AG08396 (cell line): ENCODE measurements at regions not wholly inside any gene's neighbourhood (a gene's known extent, or its start where the extent isn't known, plus 50 kb on each side); places are given as distances from the start of the nearest gene placed in this dataset.

Source experiments
- DNase-seq: peaks from one replicate; pipeline ENCODE4 v3.0.0; 2012; ENCODE audit warnings: low spot score, mixed read lengths

GRCh38 chr21:32184065-32184464, 94.8 kb downstream of the MIS18A start:
- no peak for DNase-seq

GRCh38 chr21:32183396-32183795, 95.5 kb downstream of the MIS18A start:
- no peak for DNase-seq

GRCh38 chr21:32182449-32182848, 96.4 kb downstream of the MIS18A start:
- no peak for DNase-seq

GRCh38 chr21:32181457-32181856, 97.4 kb downstream of the MIS18A start:
- DNase-seq: no peak

- no peak for DNase-seq
Measured at GRCh38 chr21:32174819-32175218, 104.0 kb downstream of the MIS18A start.

- no peak for DNase-seq
Measured at GRCh38 chr21:32173121-32173724, 105.6 kb downstream of the MIS18A start.

GRCh38 chr21:32172106-32172505, 106.7 kb downstream of the MIS18A start:
- no peak for DNase-seq

- no peak for DNase-seq
Measured at GRCh38 chr21:32167513-32167912, 111.3 kb downstream of the MIS18A start.

- DNase-seq: no peak
Measured at GRCh38 chr21:32163386-32163785, 115.5 kb downstream of the MIS18A start.

GRCh38 chr21:32162727-32163320, 116.0 kb downstream of the MIS18A start:
- DNase-seq: no peak

GRCh38 chr21:32155226-32155625, 123.6 kb downstream of the MIS18A start:
- no peak for DNase-seq

GRCh38 chr21:32147041-32147440, 131.8 kb downstream of the MIS18A start:
- no peak for DNase-seq

- no peak for DNase-seq
Measured at GRCh38 chr21:32144851-32145250, 134.0 kb downstream of the MIS18A start.

- DNase-seq: no peak
Measured at GRCh38 chr21:32143241-32143939, 135.5 kb downstream of the MIS18A start.

GRCh38 chr21:32141318-32141633, 137.6 kb downstream of the MIS18A start:
- DNase-seq: no peak

GRCh38 chr21:32140604-32141317, 138.1 kb downstream of the MIS18A start:
- DNase-seq: no peak

GRCh38 chr21:32140151-32140550, 138.7 kb downstream of the MIS18A start:
- no peak for DNase-seq

- no peak for DNase-seq
Measured at GRCh38 chr21:32138658-32139057, 140.2 kb downstream of the MIS18A start.

- no peak for DNase-seq
Measured at GRCh38 chr21:32137931-32138330, 140.9 kb downstream of the MIS18A start.

- DNase-seq: no peak
Measured at GRCh38 chr21:32137266-32137665, 141.6 kb downstream of the MIS18A start.

- DNase-seq: no peak
Measured at GRCh38 chr21:32136546-32136945, 142.3 kb downstream of the MIS18A start.

- no peak for DNase-seq
Measured at GRCh38 chr21:32135401-32136363, 143.2 kb downstream of the MIS18A start.
